Stomach (tissue), 4 donors: ENCODE measurements at regions not wholly inside any gene's neighbourhood (a gene's known extent, or its start where the extent isn't known, plus 50 kb on each side); places are given as distances from the start of the nearest gene placed in this dataset.

Experiments used
- POLR2A ChIP-seq, 4 donors: fragments of 450-650 bp; IDR thresholded peaks; one replicate each; pipeline ENCODE4 v1.6.1; 2016; ENCODE audit warnings: antibody characterized with exemption in 4 of 4, control low read depth in 2 of 4, mild to moderate bottlenecking in 1 of 4, moderate library complexity in 1 of 4
- TF ChIP-seq, protein P1 (sequence below), 7 experiments: fragments of 450-650 bp in 4 of 7; fragments of 200-600 bp in 3 of 7; sonication (generic) in 3 of 7; IDR thresholded peaks; one replicate each; pipeline ENCODE4 v1.5.1; 2016 to 2019; ENCODE audit warnings: antibody characterized with exemption in 7 of 7, control low read depth in 2 of 7, mild to moderate bottlenecking in 1 of 7

GRCh38 chr13:78971355-78972025 is 312.5 kb upstream of the OBI1 start:
- TF ChIP-seq, protein P1, sequence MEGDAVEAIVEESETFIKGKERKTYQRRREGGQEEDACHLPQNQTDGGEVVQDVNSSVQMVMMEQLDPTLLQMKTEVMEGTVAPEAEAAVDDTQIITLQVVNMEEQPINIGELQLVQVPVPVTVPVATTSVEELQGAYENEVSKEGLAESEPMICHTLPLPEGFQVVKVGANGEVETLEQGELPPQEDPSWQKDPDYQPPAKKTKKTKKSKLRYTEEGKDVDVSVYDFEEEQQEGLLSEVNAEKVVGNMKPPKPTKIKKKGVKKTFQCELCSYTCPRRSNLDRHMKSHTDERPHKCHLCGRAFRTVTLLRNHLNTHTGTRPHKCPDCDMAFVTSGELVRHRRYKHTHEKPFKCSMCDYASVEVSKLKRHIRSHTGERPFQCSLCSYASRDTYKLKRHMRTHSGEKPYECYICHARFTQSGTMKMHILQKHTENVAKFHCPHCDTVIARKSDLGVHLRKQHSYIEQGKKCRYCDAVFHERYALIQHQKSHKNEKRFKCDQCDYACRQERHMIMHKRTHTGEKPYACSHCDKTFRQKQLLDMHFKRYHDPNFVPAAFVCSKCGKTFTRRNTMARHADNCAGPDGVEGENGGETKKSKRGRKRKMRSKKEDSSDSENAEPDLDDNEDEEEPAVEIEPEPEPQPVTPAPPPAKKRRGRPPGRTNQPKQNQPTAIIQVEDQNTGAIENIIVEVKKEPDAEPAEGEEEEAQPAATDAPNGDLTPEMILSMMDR (IDR thresholded peaks at IDR 0.05): no peak
- TF ChIP-seq POLR2A (IDR thresholded peaks at IDR 0.05): no peak
